ENCODE measurements at regions not wholly inside any gene's neighbourhood (a gene's known extent, or its start where the extent isn't known, plus 50 kb on each side); places are given as distances from the start of the nearest gene placed in this dataset.

GRCh38 chr10:120987359-120987758, 136.2 kb downstream of the WDR11 start:
- no peak overlapping the region for H3K27ac ChIP-seq (ENCODE audit: low read depth, low read length)
- no peaks in the 10 kb centered on the region for H3K36me3 ChIP-seq (ENCODE audit: insufficient read depth, low read length)
- peaks cover 50% of the 10 kb centered on the region for H3K9me3 ChIP-seq (ENCODE audit: insufficient read depth, low read depth, low read length)
- H3K4me3 ChIP-seq (ENCODE audit: low read length): no peak overlapping the region
- H3K4me1 ChIP-seq (ENCODE audit: insufficient read depth, low read length): peaks cover 6% of the 10 kb centered on the region
- H3K27me3 ChIP-seq (ENCODE audit: insufficient read depth, low read length): no peaks in the 10 kb centered on the region
- WGBS: 96% methylated on average over 2 of the region's 2 CpGs
- no peak overlapping the region for H3K9ac ChIP-seq (ENCODE audit: low read depth, low read length)

- H3K36me3 ChIP-seq (ENCODE audit: insufficient read depth, low read length): no peaks in the 10 kb centered on the region
- H3K27ac ChIP-seq (ENCODE audit: low read depth, low read length): no peak overlapping the region
- no peaks in the 10 kb centered on the region for H3K4me1 ChIP-seq (ENCODE audit: insufficient read depth, low read length)
- no peak overlapping the region for H3K9ac ChIP-seq (ENCODE audit: low read depth, low read length)
- 93% methylated on average over 3 of the region's 3 CpGs for WGBS
- H3K4me3 ChIP-seq (ENCODE audit: low read length): no peak overlapping the region
- no peaks in the 10 kb centered on the region for H3K27me3 ChIP-seq (ENCODE audit: insufficient read depth, low read length)
- H3K9me3 ChIP-seq (ENCODE audit: insufficient read depth, low read depth, low read length): peaks cover 54% of the 10 kb centered on the region
Observed at GRCh38 chr10:120988751-120989150, 137.6 kb downstream of the WDR11 start.

- H3K27ac ChIP-seq (ENCODE audit: low read depth, low read length): no peak overlapping the region
- no peaks in the 10 kb centered on the region for H3K4me1 ChIP-seq (ENCODE audit: insufficient read depth, low read length)
- no peaks in the 10 kb centered on the region for H3K27me3 ChIP-seq (ENCODE audit: insufficient read depth, low read length)
- 96% methylated on average over 2 of the region's 2 CpGs for WGBS
- H3K9me3 ChIP-seq (ENCODE audit: insufficient read depth, low read depth, low read length): peaks cover 60% of the 10 kb centered on the region
- no peak overlapping the region for H3K4me3 ChIP-seq (ENCODE audit: low read length)
- no peaks in the 10 kb centered on the region for H3K36me3 ChIP-seq (ENCODE audit: insufficient read depth, low read length)
- no peak overlapping the region for H3K9ac ChIP-seq (ENCODE audit: low read depth, low read length)
Observed at GRCh38 chr10:120989279-120989678, 138.1 kb downstream of the WDR11 start.

- no peaks in the 10 kb centered on the region for H3K4me1 ChIP-seq (ENCODE audit: insufficient read depth, low read length)
- no peak overlapping the region for H3K4me3 ChIP-seq (ENCODE audit: low read length)
- 81% methylated on average over 8 of the region's 10 CpGs for WGBS
- H3K9ac ChIP-seq (ENCODE audit: low read depth, low read length): no peak overlapping the region
- H3K27me3 ChIP-seq (ENCODE audit: insufficient read depth, low read length): no peaks in the 10 kb centered on the region
- peaks cover 58% of the 10 kb centered on the region for H3K9me3 ChIP-seq (ENCODE audit: insufficient read depth, low read depth, low read length)
- H3K27ac ChIP-seq (ENCODE audit: low read depth, low read length): no peak overlapping the region
- no peaks in the 10 kb centered on the region for H3K36me3 ChIP-seq (ENCODE audit: insufficient read depth, low read length)
Observed at GRCh38 chr10:120989996-120990598, 138.9 kb downstream of the WDR11 start.

- Histone ChIP-seq H3K9me3 (ENCODE audit: insufficient read depth, low read depth, low read length) (peaks cover 51% of the 10 kb centered on the region), H3K4me1 (ENCODE audit: insufficient read depth, low read length) (no peaks in the 10 kb centered on the region)
Observed at GRCh38 chr10:120990831-120991230, 139.7 kb downstream of the WDR11 start.

GRCh38 chr10:120993089-120993488, 141.9 kb downstream of the WDR11 start:
- Histone ChIP-seq H3K27me3 (ENCODE audit: insufficient read depth, low read length) (no peaks in the 10 kb centered on the region), H3K36me3 (ENCODE audit: insufficient read depth, low read length) (no peaks in the 10 kb centered on the region), H3K27ac (ENCODE audit: low read depth, low read length) (no peak overlapping the region), H3K4me3 (ENCODE audit: low read length) (no peak overlapping the region), H3K9me3 (ENCODE audit: insufficient read depth, low read depth, low read length) (peaks cover 40% of the 10 kb centered on the region), H3K4me1 (ENCODE audit: insufficient read depth, low read length) (no peaks in the 10 kb centered on the region), H3K9ac (ENCODE audit: low read depth, low read length) (no peak overlapping the region)
- WGBS: 100% methylated on average over 2 of the region's 2 CpGs

More at GRCh38 chr10:120990831-120991230, 139.7 kb downstream of the WDR11 start:
- H3K9ac ChIP-seq (ENCODE audit: low read depth, low read length): no peak overlapping the region
- H3K27me3 ChIP-seq (ENCODE audit: insufficient read depth, low read length): no peaks in the 10 kb centered on the region
- H3K27ac ChIP-seq (ENCODE audit: low read depth, low read length): no peak overlapping the region
- no peak overlapping the region for H3K4me3 ChIP-seq (ENCODE audit: low read length)
- 90% methylated on average over 2 of the region's 2 CpGs for WGBS
- H3K36me3 ChIP-seq (ENCODE audit: insufficient read depth, low read length): no peaks in the 10 kb centered on the region

- no peaks in the 10 kb centered on the region for H3K36me3 ChIP-seq (ENCODE audit: insufficient read depth, low read length)
- no peak overlapping the region for H3K27ac ChIP-seq (ENCODE audit: low read depth, low read length)
- peaks cover 17% of the 10 kb centered on the region for H3K9me3 ChIP-seq (ENCODE audit: insufficient read depth, low read depth, low read length)
- no peaks in the 10 kb centered on the region for H3K4me1 ChIP-seq (ENCODE audit: insufficient read depth, low read length)
- 91% methylated on average over 4 of the region's 4 CpGs for WGBS
- H3K4me3 ChIP-seq (ENCODE audit: low read length): no peak overlapping the region
- no peaks in the 10 kb centered on the region for H3K27me3 ChIP-seq (ENCODE audit: insufficient read depth, low read length)
- no peak overlapping the region for H3K9ac ChIP-seq (ENCODE audit: low read depth, low read length)
Observed at GRCh38 chr10:120995768-120996167, 144.6 kb downstream of the WDR11 start.

- H3K27me3 ChIP-seq (ENCODE audit: insufficient read depth, low read length): no peaks in the 10 kb centered on the region
- no peak overlapping the region for H3K4me3 ChIP-seq (ENCODE audit: low read length)
- H3K9me3 ChIP-seq (ENCODE audit: insufficient read depth, low read depth, low read length): peaks cover 11% of the 10 kb centered on the region
- H3K9ac ChIP-seq (ENCODE audit: low read depth, low read length): no peak overlapping the region
- H3K4me1 ChIP-seq (ENCODE audit: insufficient read depth, low read length): no peaks in the 10 kb centered on the region
- 89% methylated on average over 9 of the region's 9 CpGs for whole genome bisulfite sequencing
- H3K27ac ChIP-seq (ENCODE audit: low read depth, low read length): no peak overlapping the region
- no peaks in the 10 kb centered on the region for H3K36me3 ChIP-seq (ENCODE audit: insufficient read depth, low read length)
Observed at GRCh38 chr10:120996456-120997034, 145.4 kb downstream of the WDR11 start.

GRCh38 chr10:120997313-120997712, 146.2 kb downstream of the WDR11 start:
- no peak overlapping the region for H3K27ac ChIP-seq (ENCODE audit: low read depth, low read length)
- H3K4me1 ChIP-seq (ENCODE audit: insufficient read depth, low read length): no peaks in the 10 kb centered on the region
- H3K36me3 ChIP-seq (ENCODE audit: insufficient read depth, low read length): no peaks in the 10 kb centered on the region
- H3K9me3 ChIP-seq (ENCODE audit: insufficient read depth, low read depth, low read length): peaks cover 11% of the 10 kb centered on the region
- no peak overlapping the region for H3K9ac ChIP-seq (ENCODE audit: low read depth, low read length)
- no peak overlapping the region for H3K4me3 ChIP-seq (ENCODE audit: low read length)
- H3K27me3 ChIP-seq (ENCODE audit: insufficient read depth, low read length): no peaks in the 10 kb centered on the region
- WGBS: 100% methylated on average over 1 of the region's 1 CpG

GRCh38 chr10:120997756-120998155, 146.6 kb downstream of the WDR11 start:
- peaks cover 8% of the 10 kb centered on the region for H3K9me3 ChIP-seq (ENCODE audit: insufficient read depth, low read depth, low read length)
- H3K36me3 ChIP-seq (ENCODE audit: insufficient read depth, low read length): no peaks in the 10 kb centered on the region
- H3K9ac ChIP-seq (ENCODE audit: low read depth, low read length): no peak overlapping the region
- H3K27ac ChIP-seq (ENCODE audit: low read depth, low read length): no peak overlapping the region
- WGBS: 61% methylated on average over 3 of the region's 3 CpGs
- H3K4me3 ChIP-seq (ENCODE audit: low read length): no peak overlapping the region
- no peaks in the 10 kb centered on the region for H3K27me3 ChIP-seq (ENCODE audit: insufficient read depth, low read length)
- H3K4me1 ChIP-seq (ENCODE audit: insufficient read depth, low read length): no peaks in the 10 kb centered on the region

GRCh38 chr10:120998251-120998650, 147.1 kb downstream of the WDR11 start:
- Histone ChIP-seq H3K36me3 (ENCODE audit: insufficient read depth, low read length) (no peaks in the 10 kb centered on the region), H3K27ac (ENCODE audit: low read depth, low read length) (no peak overlapping the region), H3K27me3 (ENCODE audit: insufficient read depth, low read length) (no peaks in the 10 kb centered on the region), H3K4me1 (ENCODE audit: insufficient read depth, low read length) (no peaks in the 10 kb centered on the region), H3K4me3 (ENCODE audit: low read length) (no peak overlapping the region), H3K9ac (ENCODE audit: low read depth, low read length) (no peak overlapping the region), H3K9me3 (ENCODE audit: insufficient read depth, low read depth, low read length) (peaks cover 8% of the 10 kb centered on the region; the same call in 1 of the 2 replicates)
- 90% methylated on average over 5 of the region's 5 CpGs for WGBS
